CD4-positive, alpha-beta T cell treated with Interferon gamma for 1 hour (primary cell): ENCODE measurements at regions not wholly inside any gene's neighbourhood (a gene's known extent, or its start where the extent isn't known, plus 50 kb on each side); places are given as distances from the start of the nearest gene placed in this dataset.

ENCODE experiments used
- DNase-seq: peaks from one replicate; pipeline ENCODE4 v3.0.0-alpha.2; 2020

DNA sequence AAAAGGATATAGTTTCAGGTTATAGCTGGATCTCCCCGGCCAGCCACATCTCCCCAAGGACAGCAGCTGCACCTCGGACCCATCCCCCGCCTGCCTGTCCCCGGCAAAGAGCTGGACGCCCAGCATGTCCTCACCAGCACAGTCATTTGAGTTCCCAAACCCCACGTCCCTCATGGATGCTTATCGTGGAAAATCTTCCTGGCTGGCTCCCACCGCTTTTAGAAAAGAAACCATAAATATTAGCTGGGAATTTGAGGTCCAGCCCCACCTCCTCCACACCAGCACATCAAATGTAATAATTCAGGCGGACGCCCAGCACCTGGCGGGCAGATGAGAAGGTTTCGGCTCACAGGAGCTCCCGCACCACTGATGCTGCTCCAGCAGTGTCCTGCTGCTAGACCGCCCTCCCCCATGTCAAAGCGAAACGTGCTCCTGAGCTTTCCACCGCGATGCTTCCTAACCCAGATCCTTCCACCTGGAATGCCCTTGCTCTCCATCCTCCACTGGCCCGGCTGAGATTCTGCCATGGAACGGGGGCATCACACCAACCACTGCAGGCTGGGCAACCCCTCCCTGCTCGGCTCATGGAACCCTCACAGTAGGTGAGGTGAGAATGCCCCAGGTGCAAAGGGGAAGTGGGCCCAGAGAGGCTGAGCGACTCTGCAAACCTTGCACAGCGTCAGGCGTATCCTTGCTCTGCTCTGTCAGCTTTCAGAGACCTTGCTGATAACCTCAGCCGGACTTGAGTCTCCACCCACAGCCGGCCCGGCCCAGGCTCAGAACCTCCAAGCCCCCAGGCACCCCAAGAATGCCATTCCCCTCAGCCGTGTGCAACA, 71.5 kb upstream of the GPC1 start:
- DNase-seq: no peak

DNA sequence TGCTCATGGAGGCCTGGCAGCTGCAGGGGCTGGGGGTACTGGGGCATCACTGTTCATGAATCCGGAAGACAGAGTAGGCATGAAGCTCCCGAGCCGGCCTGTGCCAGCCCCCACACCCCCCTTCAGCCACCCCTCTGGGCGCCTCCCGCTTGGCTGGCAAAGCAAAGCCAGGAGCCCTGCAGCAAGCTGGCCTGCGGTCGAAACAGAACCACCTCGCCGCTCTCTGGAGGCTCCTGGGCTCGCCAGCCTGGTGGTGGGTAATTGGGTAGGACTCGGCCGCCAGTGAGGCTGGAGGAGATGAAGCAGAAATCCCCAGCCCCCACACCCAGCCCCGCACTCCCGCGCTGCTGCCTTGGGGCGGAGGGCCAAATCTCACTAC, 70.9 kb upstream of the GPC1 start:
- DNase-seq: no peak

DNA sequence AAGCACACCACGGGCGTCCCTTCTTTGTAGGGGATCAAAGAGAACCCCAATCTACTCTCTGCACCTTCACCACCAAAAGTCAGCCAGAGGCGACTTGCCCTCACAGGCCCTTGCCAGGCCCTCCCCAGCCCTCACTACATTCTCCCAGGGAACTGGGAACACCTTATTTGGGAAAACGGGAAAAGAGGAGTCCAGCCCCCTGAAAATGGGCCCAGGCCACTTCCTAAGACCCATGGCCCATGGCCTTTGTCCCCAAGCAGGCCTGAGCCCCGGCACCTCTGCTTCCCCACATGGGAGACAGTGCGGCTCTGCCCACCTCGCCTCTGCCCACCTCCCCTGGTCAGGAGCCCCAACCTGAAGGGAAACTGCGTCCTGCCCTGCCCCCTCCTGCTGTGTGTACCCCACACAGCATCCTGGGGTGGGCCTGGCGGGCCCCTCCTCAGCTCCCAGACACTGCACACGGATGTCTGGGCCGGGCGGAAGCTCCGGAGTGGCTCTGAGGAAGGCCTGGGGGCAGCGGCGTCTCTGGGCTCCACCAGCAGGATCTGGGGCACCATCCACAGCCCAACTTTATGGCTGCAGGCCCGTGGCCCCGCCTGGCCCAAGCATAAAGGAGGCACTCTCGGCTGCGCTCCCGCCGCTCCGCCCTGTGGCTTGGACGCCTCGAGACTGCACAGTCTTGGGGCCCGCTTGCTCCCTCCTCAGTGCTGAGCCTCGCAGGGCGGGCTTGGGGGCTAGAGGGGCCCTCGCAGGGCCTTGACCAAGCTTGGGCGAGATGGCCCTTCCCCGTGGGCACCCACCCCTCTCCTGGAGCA, 70.3 kb upstream of the GPC1 start:
- no peak for DNase-seq

GRCh38 chr2:240365971-240366471, 69.4 kb upstream of the GPC1 start:
- no peak for DNase-seq

GRCh38 chr2:240366901-240367300, 68.6 kb upstream of the GPC1 start:
- no peak for DNase-seq

DNA sequence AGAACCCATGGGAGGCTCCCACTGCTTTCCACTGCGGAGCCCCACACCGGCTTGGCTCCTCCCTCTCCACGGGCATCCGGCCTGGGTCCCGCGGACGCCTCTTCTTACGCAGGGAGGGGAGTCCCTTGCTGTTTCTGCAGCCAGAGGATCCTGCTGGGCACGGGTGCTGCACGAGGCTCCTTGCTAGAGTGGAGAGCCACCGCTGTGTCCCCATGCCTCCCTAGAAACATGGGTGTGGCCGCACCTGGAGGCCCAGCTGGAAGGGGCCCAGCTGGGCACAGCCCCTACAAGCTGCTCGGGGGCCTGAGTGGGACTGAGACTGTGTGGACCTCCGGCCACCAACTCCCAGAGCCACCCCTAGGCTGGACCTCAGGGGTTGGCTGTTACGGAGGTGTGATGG, 67.7 kb upstream of the GPC1 start:
- no peak for DNase-seq

GRCh38 chr2:240368781-240369331, 66.6 kb upstream of the GPC1 start:
- DNase-seq: no peak

GRCh38 chr2:240369335-240369734, 66.1 kb upstream of the GPC1 start:
- DNase-seq: no peak

- DNase-seq: no peak
Measured at GRCh38 chr2:240369801-240370585, 65.5 kb upstream of the GPC1 start.

DNA sequence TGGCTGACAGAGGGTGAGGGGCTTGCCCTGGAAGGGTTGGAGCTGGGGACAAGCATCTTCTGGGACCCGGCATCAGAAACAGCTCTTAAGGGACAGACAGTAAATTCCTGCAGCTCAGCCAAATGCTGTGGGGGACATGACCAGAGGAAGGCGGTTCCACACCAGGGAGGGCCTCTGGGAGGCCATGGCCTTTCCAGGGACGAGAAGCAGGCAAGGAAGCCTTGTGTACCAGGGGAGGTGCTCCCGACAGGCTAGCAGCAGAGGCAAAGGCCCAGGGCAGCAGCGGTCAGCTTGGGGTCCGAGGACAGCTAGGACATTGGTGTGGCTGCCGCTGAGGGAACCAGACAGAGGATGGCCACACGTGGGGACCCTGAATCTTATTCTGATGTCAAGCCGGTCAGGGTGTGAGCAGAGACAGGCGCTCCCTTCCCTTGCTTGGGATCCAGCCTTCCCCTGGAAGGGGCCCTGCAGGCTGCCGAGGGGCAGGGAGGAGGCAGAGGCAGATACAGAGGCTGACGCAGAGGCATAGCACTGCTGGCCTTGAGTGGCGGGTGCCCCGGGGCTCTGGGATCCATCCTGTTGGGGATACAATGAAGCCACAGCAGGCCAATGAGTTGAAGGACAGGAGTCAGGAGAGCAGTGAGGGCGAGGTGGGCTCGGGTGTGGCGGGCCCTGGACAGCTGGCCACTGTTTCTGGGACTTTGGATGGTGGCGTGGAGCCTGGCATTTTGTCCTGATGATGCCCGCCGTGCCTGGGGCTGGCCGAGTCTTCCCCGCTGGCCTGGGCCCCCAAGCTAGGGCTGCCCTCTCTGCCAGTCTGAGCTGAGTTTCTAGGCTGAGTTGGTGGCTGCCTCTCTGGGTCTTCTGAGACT, 64.1 kb upstream of the GPC1 start:
- no peak for DNase-seq

- no peak for DNase-seq
Measured at GRCh38 chr2:240372101-240372500, 63.4 kb upstream of the GPC1 start.

DNA sequence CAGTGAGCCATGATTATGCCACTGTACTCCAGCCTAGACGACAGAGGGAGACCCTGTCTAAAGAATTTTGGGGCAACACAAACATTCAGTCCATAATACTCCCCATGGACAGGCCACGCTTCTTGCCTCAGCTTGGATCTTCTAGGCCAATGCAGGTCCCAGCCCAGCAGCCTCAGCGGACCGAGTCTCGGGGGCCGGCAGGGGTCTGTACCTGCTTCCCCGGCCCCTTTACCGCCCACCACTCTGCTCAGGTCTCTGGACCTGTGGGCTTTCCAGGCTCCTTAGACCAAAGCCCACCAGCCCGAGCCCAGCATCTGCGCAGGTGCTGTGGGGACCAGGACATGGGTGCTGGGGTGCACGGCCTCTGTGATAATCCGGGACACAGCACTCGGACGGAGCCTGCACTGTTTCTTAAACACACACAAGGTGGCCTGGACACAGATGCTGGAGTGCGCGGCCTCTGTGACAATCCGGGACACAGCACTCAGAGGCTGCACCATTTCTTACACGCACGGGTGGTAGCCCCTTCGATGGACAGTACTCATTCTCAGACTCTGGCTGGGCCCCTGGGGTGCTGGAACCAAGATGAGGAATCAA, 62.1 kb upstream of the GPC1 start:
- no peak for DNase-seq

DNA sequence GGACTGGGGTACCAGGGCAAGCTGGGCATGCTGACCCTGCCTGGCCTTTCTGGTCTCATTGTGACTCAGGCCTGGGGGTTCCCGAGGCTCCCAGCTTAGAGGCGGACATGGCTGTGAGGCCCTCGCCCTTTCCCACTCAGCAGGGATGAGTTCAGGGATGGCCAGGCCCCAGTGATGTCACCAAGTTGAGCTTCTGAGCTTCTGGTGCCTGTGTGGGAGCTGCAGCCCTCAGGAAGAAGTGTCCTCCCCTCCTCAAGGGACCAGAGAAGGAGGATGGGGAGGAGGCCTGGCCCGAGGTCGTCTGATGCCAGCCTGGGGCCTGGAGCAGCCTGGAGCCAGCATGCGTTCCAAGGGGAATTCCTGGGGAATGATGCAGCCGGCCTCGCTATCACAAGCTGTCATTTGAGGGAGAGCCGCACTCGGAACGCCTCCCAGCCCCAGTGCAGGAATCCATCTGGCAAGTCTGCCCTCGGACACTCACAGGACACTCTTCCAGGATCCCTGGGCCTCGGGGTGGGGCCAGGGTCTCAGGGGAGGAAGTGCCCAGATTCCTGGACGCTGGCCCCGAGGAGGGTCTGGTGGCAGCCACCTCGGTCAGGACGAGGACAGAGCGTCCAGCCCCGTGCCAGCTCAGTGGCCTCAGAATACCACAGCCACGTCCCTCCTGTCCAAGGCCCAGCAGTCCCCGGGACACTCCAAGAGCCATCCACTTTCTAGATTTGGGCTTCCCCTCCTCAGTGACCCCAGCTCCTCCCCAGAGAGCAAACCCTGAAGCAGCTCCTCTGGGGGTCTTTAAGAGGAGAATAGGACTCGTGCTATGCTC, 61.2 kb upstream of the GPC1 start:
- DNase-seq: no peak

- no peak for DNase-seq
Measured at GRCh38 chr2:240375024-240375645, 60.3 kb upstream of the GPC1 start.

GRCh38 chr2:240376739-240377138, 58.7 kb upstream of the GPC1 start:
- no peak for DNase-seq

DNA sequence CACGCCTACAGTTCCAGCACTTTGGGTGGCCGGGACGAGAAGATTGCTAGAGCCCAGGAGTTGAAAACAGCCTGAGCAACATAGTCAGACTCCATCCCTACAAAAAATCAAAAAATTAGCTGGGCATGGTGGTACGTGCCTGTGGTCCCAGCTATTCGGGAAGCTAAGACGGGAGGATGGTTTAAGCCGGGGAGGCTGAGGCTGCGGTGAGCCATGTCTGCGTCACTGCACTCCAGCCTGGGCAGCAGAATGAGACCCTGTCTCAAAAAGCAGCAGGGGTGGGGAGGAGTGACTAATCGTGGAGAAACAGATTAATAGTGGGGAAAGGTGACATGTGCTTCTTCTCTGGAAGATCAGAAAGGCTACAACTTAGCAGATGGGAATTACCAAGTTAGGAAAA, 58.1 kb upstream of the GPC1 start:
- DNase-seq: no peak

DNA sequence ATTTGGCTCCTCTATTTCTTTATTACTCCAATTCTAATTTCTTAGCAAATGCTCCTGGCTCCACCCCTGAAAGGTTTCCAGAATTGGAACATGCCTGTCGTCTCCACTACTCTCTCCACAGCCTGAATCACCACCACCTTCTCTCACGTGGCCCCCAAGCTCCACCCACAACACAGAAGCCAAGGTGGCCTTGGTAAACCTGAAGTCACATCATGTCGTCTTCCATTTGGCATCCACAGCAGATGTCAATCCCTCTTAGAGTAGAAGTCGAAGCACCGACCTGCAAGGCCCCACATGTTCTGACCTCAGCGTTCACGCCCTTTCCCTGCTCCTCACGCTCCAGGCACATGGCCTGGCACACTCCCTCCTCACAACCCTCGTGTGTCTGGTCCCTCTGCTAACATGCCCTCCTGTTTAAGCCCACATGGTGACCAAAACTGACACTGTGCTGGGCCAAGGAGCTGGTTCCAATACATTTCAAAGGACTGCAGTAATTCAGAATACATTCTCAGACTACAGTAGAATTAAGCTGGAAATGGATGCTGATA, 56.3 kb upstream of the GPC1 start:
- DNase-seq: no peak

DNA sequence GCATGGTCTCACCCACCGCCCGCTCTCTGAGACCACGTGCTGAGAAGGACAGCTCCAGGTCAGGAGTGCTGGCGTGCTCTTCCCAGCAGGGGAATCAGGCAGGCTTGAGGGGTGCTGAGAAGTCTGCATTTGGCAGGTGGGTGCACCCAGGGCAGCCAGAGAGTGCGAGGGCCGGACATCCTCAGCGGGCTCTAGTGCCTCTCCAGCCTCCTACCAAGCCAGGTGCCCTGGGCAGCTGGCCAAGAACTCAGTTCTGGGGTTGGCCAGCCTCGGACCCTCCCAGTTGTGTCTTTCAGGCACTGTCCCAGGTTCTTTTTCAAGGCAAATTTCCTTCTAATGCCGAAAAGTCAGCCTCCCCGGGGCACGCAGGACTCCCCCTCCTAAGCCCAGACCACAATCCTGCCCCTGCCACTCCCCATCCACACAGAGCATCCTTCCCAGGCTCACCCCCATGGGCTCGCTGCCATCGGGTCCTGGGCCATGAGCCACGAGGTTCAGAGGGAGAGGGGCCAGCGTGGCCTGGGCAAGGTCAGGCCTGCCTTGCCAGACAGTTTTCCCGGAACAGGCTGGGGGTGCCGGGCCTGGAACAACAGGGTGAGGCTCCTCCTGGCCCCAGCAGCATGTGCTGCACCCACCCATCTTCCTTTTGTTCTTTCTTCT, 52.2 kb upstream of the GPC1 start:
- no peak for DNase-seq
